ENCODE measurements at regions not wholly inside any gene's neighbourhood (a gene's known extent, or its start where the extent isn't known, plus 50 kb on each side); places are given as distances from the start of the nearest gene placed in this dataset.

GRCh38 chr5:5700549-5700948, 278.1 kb downstream of the ICE1 start:
- TF ChIP-seq CTCF (IDR thresholded peaks at IDR 0.05) (no peak), POLR2A (IDR thresholded peaks at IDR 0.05; ENCODE audit: low read depth) (no peak), EP300 (IDR thresholded peaks at IDR 0.05) (no peak), POLR2AphosphoS5 (IDR thresholded peaks at IDR 0.05) (no peak)
